Heart left ventricle (tissue), 16 donors: ENCODE measurements at regions not wholly inside any gene's neighbourhood (a gene's known extent, or its start where the extent isn't known, plus 50 kb on each side); places are given as distances from the start of the nearest gene placed in this dataset.

ENCODE experiments used
- ATAC-seq, 4 donors: fragments of 200-7000 bp; cut with Tn5 transposase; one replicate each; pipeline ENCODE4 v1.9.1; 2020 to 2022; ENCODE audit warnings: moderate library complexity in 4 of 4, mild to moderate bottlenecking in 3 of 4, moderate number of reproducible peaks in 1 of 4
- DNase-seq, 5 donors: peaks; one replicate each; pipeline ENCODE4 v3.0.0-alpha.2; 2020
- H3K27ac ChIP-seq, 12 donors: fragments of 200-600 bp; sonication (generic) in 4 of 12; one replicate each; pipeline versions ENCODE4 v1.5.0 to v1.8.0; 2016 to 2022; ENCODE audit warnings: mild to moderate bottlenecking in 2 of 12
- H3K27me3 ChIP-seq, 9 donors: fragments of 200-600 bp; sonication (generic) in 2 of 9; one replicate each; pipeline versions ENCODE4 v1.5.1 to v1.8.0; 2016 to 2022; ENCODE audit warnings: mild to moderate bottlenecking in 3 of 9
- H3K36me3 ChIP-seq, 9 donors: fragments of 200-600 bp; sonication (generic) in 2 of 9; one replicate each; pipeline versions ENCODE4 v1.5.0 to v1.8.0; 2018 to 2022; ENCODE audit warnings: mild to moderate bottlenecking in 2 of 9
- H3K4me1 ChIP-seq, 12 donors: fragments of 200-600 bp; sonication (generic) in 4 of 12; one replicate each; pipeline versions ENCODE4 v1.5.0 to v1.8.0; 2016 to 2022; ENCODE audit warnings: mild to moderate bottlenecking in 3 of 12
- H3K4me3 ChIP-seq, 12 donors: fragments of 200-600 bp; sonication (generic) in 4 of 12; one replicate each; pipeline versions ENCODE4 v1.5.0 to v1.8.0; 2017 to 2022; ENCODE audit warnings: mild to moderate bottlenecking in 9 of 12, moderate library complexity in 4 of 12
- H3K9me3 ChIP-seq, 12 donors: fragments of 200-600 bp; sonication (generic) in 4 of 12; one replicate each; pipeline versions ENCODE4 v1.5.0 to v1.8.0; 2016 to 2022; ENCODE audit warnings: mild to moderate bottlenecking in 1 of 12
- POLR2A ChIP-seq, 2 donors: fragments of 450-650 bp; IDR thresholded peaks; one replicate each; pipeline ENCODE4 v1.6.1; 2017; ENCODE audit warnings: antibody characterized with exemption in 2 of 2, mild to moderate bottlenecking in 2 of 2, moderate library complexity in 2 of 2
- whole genome bisulfite sequencing, 4 donors: extraction: QIAGEN DNeasy Blood & Tissue Kit in 2 of 4; methylation state at CpG; one replicate each; pipeline versions ENCODE4 v1.1.5 to v1.1.7; 2013 to 2018; 5-methylcytosine and 5-hydroxymethylcytosine counted together
- intact Hi-C, 10 donors: fragments of 100-400 bp; cut with DNase I; formaldehyde crosslinking; loops; one replicate each; pipeline versions ENCODE4 v1.11.1 to v1.14.2; 2022
- TF ChIP-seq, protein P1 (sequence below), 12 donors: fragments of 200-600 bp; sonication (generic) in 4 of 12; IDR thresholded peaks; one replicate each; pipeline versions ENCODE4 v1.5.0 to v1.8.0; 2018 to 2022; ENCODE audit warnings: antibody characterized with exemption in 12 of 12, mild to moderate bottlenecking in 5 of 12
- donor health status: ischemic (EF 13 %, LVEDD 7.1; RV severe dilation, severe dysfunction).
- donor health status: healthy with polysubstance abuse.
- donor health status: DM: no; HTN: yes; CAD: no.
- donor health status: DM: no; HTN: no; CAD: no.
- donor health status: ischemic (EF 25% LVEDD 6.9; RV normal size, moderate dysfunction).
- donor health status: ischemic (EF 25% LVEDD 5.7; RV mildly dilated, moderate dysfunction).
- donor health status: healthy.
- donor health status: DM: yes; HTN: yes; CAD: no.
- donor health status: ischemic (EF 35%, LVEDD 5.7; RV mildly dilated, moderate dysfunction).
- donor health status: nonischemic (EF 11% LVEDD 7.7; RV severe dilation, severe dysfunction).
- donor health status: DM: yes; HTN: yes; CAD: no.
- donor health status: PGD.
- donor health status: ischemic (EF 29% LVEDD 5.4; RV normal size, mild dysfunction).
- donor health status: nonischemic (EF 23%, LVEDD 6.1; RV moderate dilation, normal function).

DNA sequence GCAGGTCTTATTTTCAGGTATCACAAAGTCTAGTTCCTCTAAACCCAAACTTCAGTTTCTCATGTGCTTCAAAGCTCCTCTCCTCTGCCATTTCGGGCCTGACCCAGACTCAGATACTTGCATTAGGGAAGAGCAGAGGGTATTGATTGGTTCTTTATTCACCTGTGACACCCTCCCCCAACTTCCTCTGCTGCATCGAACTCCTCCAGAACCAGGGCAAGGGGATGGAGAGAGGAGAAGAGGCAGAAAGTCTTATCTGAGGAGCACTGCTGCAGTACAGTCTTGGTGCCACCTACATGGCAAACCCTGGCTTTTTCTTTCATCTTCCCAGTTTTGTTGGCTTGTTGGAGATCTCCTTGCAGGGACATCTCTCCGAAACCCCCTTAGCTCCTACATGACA lies 96.0 kb upstream of the OSMR start:
- Histone ChIP-seq H3K27ac (no peak overlapping the region), H3K4me1 (peaks cover 0 to 12% (median 3%) of the 10 kb centered on the region in 12 donors), H3K4me3 (no peak overlapping the region), H3K36me3 (no peaks in the 10 kb centered on the region), H3K9me3 (no peaks in the 10 kb centered on the region), H3K27me3 (no peaks in the 10 kb centered on the region)
- no peak for TF ChIP-seq POLR2A (IDR thresholded peaks at IDR 0.05)
- TF ChIP-seq, protein P1, sequence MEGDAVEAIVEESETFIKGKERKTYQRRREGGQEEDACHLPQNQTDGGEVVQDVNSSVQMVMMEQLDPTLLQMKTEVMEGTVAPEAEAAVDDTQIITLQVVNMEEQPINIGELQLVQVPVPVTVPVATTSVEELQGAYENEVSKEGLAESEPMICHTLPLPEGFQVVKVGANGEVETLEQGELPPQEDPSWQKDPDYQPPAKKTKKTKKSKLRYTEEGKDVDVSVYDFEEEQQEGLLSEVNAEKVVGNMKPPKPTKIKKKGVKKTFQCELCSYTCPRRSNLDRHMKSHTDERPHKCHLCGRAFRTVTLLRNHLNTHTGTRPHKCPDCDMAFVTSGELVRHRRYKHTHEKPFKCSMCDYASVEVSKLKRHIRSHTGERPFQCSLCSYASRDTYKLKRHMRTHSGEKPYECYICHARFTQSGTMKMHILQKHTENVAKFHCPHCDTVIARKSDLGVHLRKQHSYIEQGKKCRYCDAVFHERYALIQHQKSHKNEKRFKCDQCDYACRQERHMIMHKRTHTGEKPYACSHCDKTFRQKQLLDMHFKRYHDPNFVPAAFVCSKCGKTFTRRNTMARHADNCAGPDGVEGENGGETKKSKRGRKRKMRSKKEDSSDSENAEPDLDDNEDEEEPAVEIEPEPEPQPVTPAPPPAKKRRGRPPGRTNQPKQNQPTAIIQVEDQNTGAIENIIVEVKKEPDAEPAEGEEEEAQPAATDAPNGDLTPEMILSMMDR (IDR thresholded peaks at IDR 0.05) = no peak
- DNase-seq = no peak
- no peak for ATAC-seq
- intact Hi-C loops = no loop called here
- WGBS, 4 donors = 85 to 93% (median 87%) methylated on average over 3 of the region's 3 CpGs

DNA sequence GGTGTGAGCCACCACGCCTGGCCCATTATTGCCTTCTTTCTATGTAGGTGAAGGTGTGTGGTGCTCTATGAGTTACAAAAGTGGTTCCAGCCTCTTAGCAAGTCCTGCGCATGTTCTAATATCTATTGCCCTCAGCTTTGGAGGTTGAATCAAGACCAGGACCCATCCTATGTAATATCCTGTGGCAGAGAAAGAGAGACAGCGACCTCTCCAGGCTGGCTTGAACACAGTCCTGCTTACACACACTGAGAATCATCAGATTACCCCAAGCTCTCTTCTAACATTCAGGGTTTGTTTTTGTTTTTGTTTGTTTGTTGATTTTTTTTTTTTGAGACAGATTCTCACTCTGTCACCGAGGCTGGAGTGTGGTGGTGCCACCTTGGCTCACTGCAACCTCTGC lies 94.7 kb upstream of the OSMR start:
- no peaks in the 10 kb centered on the region for H3K36me3 ChIP-seq
- TF ChIP-seq, protein P1 (IDR thresholded peaks at IDR 0.05) = no peak
- no peak for TF ChIP-seq POLR2A (IDR thresholded peaks at IDR 0.05)
- no peak overlapping the region for H3K27ac ChIP-seq
- DNase-seq (no peak), ATAC-seq (no peak)
- H3K9me3 ChIP-seq = no peaks in the 10 kb centered on the region
- H3K4me1 ChIP-seq = peaks cover 0 to 7% (median 0%) of the 10 kb centered on the region in 12 donors
- intact Hi-C loops = no loop called here
- WGBS, 4 donors = 79 to 89% (median 86%) methylated on average over 4 of the region's 4 CpGs
- no peaks in the 10 kb centered on the region for H3K27me3 ChIP-seq
- no peak overlapping the region for H3K4me3 ChIP-seq

DNA sequence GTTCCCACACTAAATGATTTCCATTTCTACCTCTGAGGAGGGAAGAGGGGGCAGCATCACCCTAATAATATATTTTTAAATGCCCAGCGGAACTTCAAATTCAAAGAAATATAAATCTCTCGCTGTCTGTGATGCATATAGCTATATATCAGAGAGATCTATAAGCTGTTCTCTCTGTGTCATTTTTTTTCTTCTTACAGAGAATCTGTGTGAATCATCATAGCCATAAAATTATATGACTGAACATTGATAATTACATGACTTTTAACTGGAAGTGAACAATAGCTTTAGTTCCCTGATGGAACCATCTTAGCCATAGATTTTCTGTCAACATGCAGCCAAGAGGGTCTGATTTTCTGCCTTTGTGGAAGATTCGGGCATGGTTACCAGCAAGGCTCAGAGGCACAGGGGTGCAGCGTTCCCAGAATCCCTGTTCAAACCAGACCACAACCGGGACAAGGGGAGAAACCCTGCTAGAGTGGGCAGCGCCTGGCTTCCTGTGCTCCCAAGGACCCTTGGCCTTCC lies 93.7 kb upstream of the OSMR start:
- no peak for TF ChIP-seq POLR2A (IDR thresholded peaks at IDR 0.05)
- TF ChIP-seq, protein P1 (IDR thresholded peaks at IDR 0.05) = no peak
- Histone ChIP-seq H3K27ac (no peak overlapping the region), H3K9me3 (no peaks in the 10 kb centered on the region), H3K27me3 (no peaks in the 10 kb centered on the region), H3K36me3 (no peaks in the 10 kb centered on the region), H3K4me1 (peaks cover 0 to 2% (median 0%) of the 10 kb centered on the region in 12 donors), H3K4me3 (no peak overlapping the region)
- 93 to 95% (median 94%) methylated on average over 6 of the region's 6 CpGs for WGBS, 4 donors
- DNase-seq (no peak), ATAC-seq (no peak)
- intact Hi-C loops = no loop called here

DNA sequence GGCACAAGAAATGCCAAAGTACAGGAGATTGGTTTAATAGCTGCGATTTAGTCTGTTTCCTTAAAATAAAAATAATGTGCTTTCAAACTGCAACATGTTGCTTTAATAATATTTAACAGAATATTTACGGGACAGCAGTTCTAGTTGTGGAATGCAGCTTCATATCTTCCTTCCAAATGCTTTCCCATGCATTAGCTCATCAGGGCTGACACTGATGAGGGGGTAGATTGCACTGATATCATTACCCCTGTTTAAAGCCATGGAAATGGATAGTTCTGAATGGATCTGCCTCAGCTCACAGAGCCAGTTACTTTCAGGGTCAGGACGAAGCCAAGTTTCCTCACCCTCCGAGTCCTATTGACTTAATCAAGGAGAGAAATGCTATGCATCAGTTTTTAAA lies 93.2 kb upstream of the OSMR start:
- peaks cover 0 to 7% (median under 1%) of the 10 kb centered on the region in 12 donors for H3K4me1 ChIP-seq
- DNase-seq (no peak), ATAC-seq (no peak)
- WGBS, 4 donors = 82 to 93% (median 87%) methylated on average over 4 of the region's 4 CpGs
- no peaks in the 10 kb centered on the region for H3K36me3 ChIP-seq
- no peak overlapping the region for H3K27ac ChIP-seq
- no peak overlapping the region for H3K4me3 ChIP-seq
- no peaks in the 10 kb centered on the region for H3K9me3 ChIP-seq
- intact Hi-C loops = no loop called here
- TF ChIP-seq, protein P1 (IDR thresholded peaks at IDR 0.05) = no peak
- TF ChIP-seq POLR2A (IDR thresholded peaks at IDR 0.05) = no peak
- no peaks in the 10 kb centered on the region for H3K27me3 ChIP-seq
